ENCODE measurements at regions not wholly inside any gene's neighbourhood (a gene's known extent, or its start where the extent isn't known, plus 50 kb on each side); places are given as distances from the start of the nearest gene placed in this dataset.
A peak's percentile ranks its signal among the peaks of the same experiment; 100 is the strongest.
"Not testable (repeated sequence)": the region's sequence is repeated elsewhere in the genome, so short reads cannot be mapped to it uniquely, and the experiment has no call there.

DNA sequence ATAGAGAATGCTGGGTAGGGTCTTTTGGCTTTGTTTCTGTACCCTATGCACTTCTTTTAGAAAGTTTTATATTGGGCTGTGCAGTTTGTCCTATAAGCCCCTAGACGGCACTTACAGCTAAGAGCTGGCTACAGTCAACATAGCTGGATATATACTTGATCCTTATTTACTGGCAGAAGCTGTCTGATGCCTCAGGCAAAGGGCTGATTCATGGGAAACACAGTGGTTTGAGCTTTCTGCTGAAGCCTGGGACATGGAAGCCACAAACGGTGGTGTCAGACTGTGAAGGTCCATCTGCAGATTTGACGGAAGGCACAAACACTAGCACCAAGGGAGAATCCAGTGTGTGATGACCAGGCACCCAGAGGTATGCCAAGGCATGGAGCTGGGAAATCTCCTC is 608.4 kb downstream of the ANKRD50 start:
- no peak overlapping the region for H2AFZ ChIP-seq (ENCODE audit: low read length, unreplicated experiment)
- H3K36me3 ChIP-seq (ENCODE audit: insufficient read depth, low read length): no peaks in the 10 kb centered on the region

DNA sequence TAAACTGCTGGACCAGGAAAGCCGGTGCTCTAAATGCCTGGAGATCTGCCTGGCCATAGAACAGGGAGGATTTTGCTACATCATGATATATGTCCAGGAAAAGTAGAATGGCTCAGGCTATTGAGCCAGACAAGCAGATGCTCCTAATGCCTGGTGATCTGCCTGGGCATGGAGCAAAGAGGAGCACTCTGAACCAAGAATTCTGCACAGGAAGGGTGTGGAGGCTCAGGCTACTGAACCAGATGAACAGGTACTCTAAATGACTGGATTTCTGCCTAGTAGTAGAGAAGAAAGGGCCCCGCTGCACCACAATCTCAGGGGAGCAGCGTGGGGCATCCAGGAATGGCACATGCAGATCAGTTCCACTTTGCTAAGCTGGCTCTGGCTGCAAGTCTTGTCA is 607.9 kb downstream of the ANKRD50 start:
- no peaks in the 10 kb centered on the region for H3K79me2 ChIP-seq (ENCODE audit: control insufficient read depth, insufficient read depth, low read length, unreplicated experiment)
- no peak overlapping the region for H2AFZ ChIP-seq (ENCODE audit: low read length, unreplicated experiment)
- no peaks in the 10 kb centered on the region for H3K4me1 ChIP-seq (ENCODE audit: control insufficient read depth, insufficient read depth, low read length, unreplicated experiment)
- H3K4me3 ChIP-seq (ENCODE audit: low read depth, low read length): no peak overlapping the region
- H3K36me3 ChIP-seq (ENCODE audit: insufficient read depth, low read length): no peaks in the 10 kb centered on the region
- no peaks in the 10 kb centered on the region for H3K27me3 ChIP-seq (ENCODE audit: insufficient read depth, low read length)
- no peak overlapping the region for H3K27ac ChIP-seq (ENCODE audit: low read depth, low read length)

More for the DNA sequence above, 608.4 kb downstream of the ANKRD50 start:
- Histone ChIP-seq H3K27ac (ENCODE audit: low read depth, low read length) (no peak overlapping the region), H3K4me1 (ENCODE audit: control insufficient read depth, insufficient read depth, low read length, unreplicated experiment) (no peaks in the 10 kb centered on the region), H3K4me3 (ENCODE audit: low read depth, low read length) (no peak overlapping the region), H3K27me3 (ENCODE audit: insufficient read depth, low read length) (no peaks in the 10 kb centered on the region), H3K79me2 (ENCODE audit: control insufficient read depth, insufficient read depth, low read length, unreplicated experiment) (no peaks in the 10 kb centered on the region)

GRCh38 chr4:124105212-124105611 is 607.3 kb downstream of the ANKRD50 start:
- H3K36me3 ChIP-seq (ENCODE audit: insufficient read depth, low read length): no peaks in the 10 kb centered on the region
- H3K27me3 ChIP-seq (ENCODE audit: insufficient read depth, low read length): no peaks in the 10 kb centered on the region
- no peak overlapping the region for H3K4me3 ChIP-seq (ENCODE audit: low read depth, low read length)
- no peak overlapping the region for H3K27ac ChIP-seq (ENCODE audit: low read depth, low read length)
- no peaks in the 10 kb centered on the region for H3K79me2 ChIP-seq (ENCODE audit: control insufficient read depth, insufficient read depth, low read length, unreplicated experiment)
- H2AFZ ChIP-seq (ENCODE audit: low read length, unreplicated experiment): no peak overlapping the region
- no peaks in the 10 kb centered on the region for H3K4me1 ChIP-seq (ENCODE audit: control insufficient read depth, insufficient read depth, low read length, unreplicated experiment)

GRCh38 chr4:124111411-124111810 is 601.1 kb downstream of the ANKRD50 start:
- no peaks in the 10 kb centered on the region for H3K27me3 ChIP-seq (ENCODE audit: insufficient read depth, low read length)
- no peaks in the 10 kb centered on the region for H3K36me3 ChIP-seq (ENCODE audit: insufficient read depth, low read length)
- no peaks in the 10 kb centered on the region for H3K79me2 ChIP-seq (ENCODE audit: control insufficient read depth, insufficient read depth, low read length, unreplicated experiment)
- H3K4me3 ChIP-seq (ENCODE audit: low read depth, low read length): no peak overlapping the region
- no peak overlapping the region for H3K27ac ChIP-seq (ENCODE audit: low read depth, low read length)
- peaks cover 16% of the 10 kb centered on the region for H3K4me1 ChIP-seq (ENCODE audit: control insufficient read depth, insufficient read depth, low read length, unreplicated experiment)
- H2AFZ ChIP-seq (ENCODE audit: low read length, unreplicated experiment): no peak overlapping the region

GRCh38 chr4:124111922-124112321 is 600.6 kb downstream of the ANKRD50 start:
- H3K27me3 ChIP-seq (ENCODE audit: insufficient read depth, low read length): no peaks in the 10 kb centered on the region
- H3K4me3 ChIP-seq (ENCODE audit: low read depth, low read length): no peak overlapping the region
- no peak overlapping the region for H3K27ac ChIP-seq (ENCODE audit: low read depth, low read length)
- H2AFZ ChIP-seq (ENCODE audit: low read length, unreplicated experiment): peak overlapping the region; percentile 44
- H3K4me1 ChIP-seq (ENCODE audit: control insufficient read depth, insufficient read depth, low read length, unreplicated experiment): peaks cover 16% of the 10 kb centered on the region
- H3K79me2 ChIP-seq (ENCODE audit: control insufficient read depth, insufficient read depth, low read length, unreplicated experiment): no peaks in the 10 kb centered on the region
- no peaks in the 10 kb centered on the region for H3K36me3 ChIP-seq (ENCODE audit: insufficient read depth, low read length)

- H3K36me3 ChIP-seq (ENCODE audit: insufficient read depth, low read length): no peaks in the 10 kb centered on the region
- no peak overlapping the region for H2AFZ ChIP-seq (ENCODE audit: low read length, unreplicated experiment)
- no peak overlapping the region for H3K4me3 ChIP-seq (ENCODE audit: low read depth, low read length)
- H3K27ac ChIP-seq (ENCODE audit: low read depth, low read length): no peak overlapping the region
- peaks cover 15% of the 10 kb centered on the region for H3K4me1 ChIP-seq (ENCODE audit: control insufficient read depth, insufficient read depth, low read length, unreplicated experiment)
- H3K27me3 ChIP-seq (ENCODE audit: insufficient read depth, low read length): no peaks in the 10 kb centered on the region
- no peaks in the 10 kb centered on the region for H3K79me2 ChIP-seq (ENCODE audit: control insufficient read depth, insufficient read depth, low read length, unreplicated experiment)
These were observed 594.5 kb downstream of the ANKRD50 start for GRCh38 chr4:124118061-124118460.

DNA sequence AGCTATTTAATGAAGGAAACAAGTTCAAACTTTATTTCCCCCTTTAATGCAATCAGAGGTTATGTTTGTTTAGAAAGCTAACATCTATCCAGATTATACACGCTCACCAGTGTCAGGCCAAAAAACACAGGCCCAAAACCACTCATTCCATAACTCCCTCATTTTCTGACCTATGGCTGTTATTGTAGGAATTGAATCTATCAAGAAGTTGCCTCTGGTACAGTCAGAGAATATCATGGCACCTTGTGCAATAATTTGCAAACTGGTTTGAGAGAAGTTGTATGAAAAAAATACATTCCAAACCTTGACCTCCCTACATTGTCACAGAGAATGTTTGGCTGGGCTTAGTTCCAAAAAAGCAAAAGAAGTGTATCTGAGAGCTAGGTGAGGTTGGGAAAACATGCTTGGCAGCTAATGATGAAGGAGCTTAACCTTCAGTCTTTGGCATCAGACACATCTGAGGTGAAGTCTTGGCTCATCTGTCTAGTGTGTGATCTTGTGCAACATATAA is 591.0 kb downstream of the ANKRD50 start:
- Histone ChIP-seq H3K36me3 (ENCODE audit: insufficient read depth, low read length) (no peaks in the 10 kb centered on the region), H3K27ac (ENCODE audit: low read depth, low read length) (peak overlapping the region; percentile 24), H2AFZ (ENCODE audit: low read length, unreplicated experiment) (no peak overlapping the region), H3K79me2 (ENCODE audit: control insufficient read depth, insufficient read depth, low read length, unreplicated experiment) (no peaks in the 10 kb centered on the region), H3K4me1 (ENCODE audit: control insufficient read depth, insufficient read depth, low read length, unreplicated experiment) (peaks cover 19% of the 10 kb centered on the region), H3K4me3 (ENCODE audit: low read depth, low read length) (no peak overlapping the region), H3K27me3 (ENCODE audit: insufficient read depth, low read length) (no peaks in the 10 kb centered on the region)

GRCh38 chr4:124123181-124123580 is 589.4 kb downstream of the ANKRD50 start:
- Histone ChIP-seq H3K4me1 (ENCODE audit: control insufficient read depth, insufficient read depth, low read length, unreplicated experiment) (peaks cover 16% of the 10 kb centered on the region), H2AFZ (ENCODE audit: low read length, unreplicated experiment) (no peak overlapping the region), H3K27ac (ENCODE audit: low read depth, low read length) (no peak overlapping the region), H3K79me2 (ENCODE audit: control insufficient read depth, insufficient read depth, low read length, unreplicated experiment) (no peaks in the 10 kb centered on the region), H3K27me3 (ENCODE audit: insufficient read depth, low read length) (no peaks in the 10 kb centered on the region), H3K36me3 (ENCODE audit: insufficient read depth, low read length) (no peaks in the 10 kb centered on the region), H3K4me3 (ENCODE audit: low read depth, low read length) (no peak overlapping the region)

- Histone ChIP-seq H3K27ac (ENCODE audit: low read depth, low read length) (no peak overlapping the region), H2AFZ (ENCODE audit: low read length, unreplicated experiment) (no peak overlapping the region), H3K27me3 (ENCODE audit: insufficient read depth, low read length) (no peaks in the 10 kb centered on the region), H3K4me1 (ENCODE audit: control insufficient read depth, insufficient read depth, low read length, unreplicated experiment) (peaks cover 15% of the 10 kb centered on the region), H3K36me3 (ENCODE audit: insufficient read depth, low read length) (no peaks in the 10 kb centered on the region), H3K79me2 (ENCODE audit: control insufficient read depth, insufficient read depth, low read length, unreplicated experiment) (no peaks in the 10 kb centered on the region), H3K4me3 (ENCODE audit: low read depth, low read length) (no peak overlapping the region)
These were observed 588.8 kb downstream of the ANKRD50 start for GRCh38 chr4:124123721-124124120.

DNA sequence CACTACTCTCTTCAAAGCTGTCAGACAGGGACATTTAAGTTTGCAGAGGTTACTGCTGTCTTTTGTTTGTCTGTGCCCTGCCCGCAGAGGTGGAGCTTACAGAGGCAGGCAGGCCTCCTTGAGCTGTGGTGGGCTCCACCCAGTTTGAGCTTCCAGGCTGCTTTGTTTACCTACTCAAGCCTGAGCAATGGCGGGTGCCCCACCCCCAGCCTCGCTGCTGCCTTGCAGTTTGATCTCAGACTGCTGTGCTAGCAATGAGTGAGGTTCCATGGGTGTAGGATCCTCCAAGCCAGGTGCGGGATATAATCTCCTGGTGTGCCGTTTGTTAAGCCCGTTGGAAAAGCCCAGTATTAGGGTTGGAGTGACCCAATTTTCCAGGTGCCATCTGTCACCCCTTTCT is 581.2 kb downstream of the ANKRD50 start:
- not testable (repeated sequence) for H3K79me2 ChIP-seq (ENCODE audit: control insufficient read depth, insufficient read depth, low read length, unreplicated experiment); H3K4me3 ChIP-seq (ENCODE audit: low read depth, low read length); H3K4me1 ChIP-seq (ENCODE audit: control insufficient read depth, insufficient read depth, low read length, unreplicated experiment); H3K27me3 ChIP-seq (ENCODE audit: insufficient read depth, low read length); H2AFZ ChIP-seq (ENCODE audit: low read length, unreplicated experiment); H3K27ac ChIP-seq (ENCODE audit: low read depth, low read length); H3K36me3 ChIP-seq (ENCODE audit: insufficient read depth, low read length)

DNA sequence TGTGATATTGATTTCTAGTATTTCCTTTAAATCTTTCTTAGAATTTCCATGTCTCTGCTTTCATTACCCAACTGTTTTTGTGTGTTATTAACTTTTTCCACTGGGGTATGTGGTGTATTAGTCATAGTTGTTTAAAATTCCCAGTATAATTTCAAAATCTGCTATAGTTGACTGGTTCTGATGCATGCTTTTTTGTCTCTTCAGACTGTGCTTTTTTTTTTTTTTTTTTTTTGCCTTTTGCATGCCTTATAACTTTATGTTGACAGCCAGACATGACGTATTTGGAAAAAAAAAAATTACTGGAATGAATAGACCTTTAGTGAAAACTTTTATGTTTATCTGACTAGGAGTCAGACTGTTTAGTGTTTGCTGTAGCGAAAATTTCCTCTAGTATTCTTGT is 580.4 kb downstream of the ANKRD50 start:
- H3K27me3 ChIP-seq (ENCODE audit: insufficient read depth, low read length): no peaks in the 10 kb centered on the region
- H3K79me2 ChIP-seq (ENCODE audit: control insufficient read depth, insufficient read depth, low read length, unreplicated experiment): no peaks in the 10 kb centered on the region
- no peaks in the 10 kb centered on the region for H3K36me3 ChIP-seq (ENCODE audit: insufficient read depth, low read length)
- no peak overlapping the region for H3K4me3 ChIP-seq (ENCODE audit: low read depth, low read length)
- no peaks in the 10 kb centered on the region for H3K4me1 ChIP-seq (ENCODE audit: control insufficient read depth, insufficient read depth, low read length, unreplicated experiment)
- H2AFZ ChIP-seq (ENCODE audit: low read length, unreplicated experiment): no peak overlapping the region
- H3K27ac ChIP-seq (ENCODE audit: low read depth, low read length): no peak overlapping the region
